ENCODE measurements at regions not wholly inside any gene's neighbourhood (a gene's known extent, or its start where the extent isn't known, plus 50 kb on each side); places are given as distances from the start of the nearest gene placed in this dataset.

GRCh38 chr10:108848046-108848445 is 1075.3 kb downstream of the XPNPEP1 start:
- no peak for TF ChIP-seq CTCF (IDR thresholded peaks at IDR 0.05)
- TF ChIP-seq EZH2 (IDR thresholded peaks at IDR 0.05; ENCODE audit: borderline replicate concordance, insufficient read depth, low read depth, low read length, poor library complexity, severe bottlenecking), result no peak

All from B cell (primary cell).